Medulla oblongata (tissue), 1 donor: ENCODE measurements at regions not wholly inside any gene's neighbourhood (a gene's known extent, or its start where the extent isn't known, plus 50 kb on each side); places are given as distances from the start of the nearest gene placed in this dataset.

Source experiments
- DNase-seq: peaks from one replicate; pipeline ENCODE4 v3.0.0-alpha.2; 2015; ENCODE audit errors: extremely low spot score

GRCh38 chr1:81097860-81098259 lies 702.9 kb upstream of the ADGRL2 start:
- no peak for DNase-seq

DNA sequence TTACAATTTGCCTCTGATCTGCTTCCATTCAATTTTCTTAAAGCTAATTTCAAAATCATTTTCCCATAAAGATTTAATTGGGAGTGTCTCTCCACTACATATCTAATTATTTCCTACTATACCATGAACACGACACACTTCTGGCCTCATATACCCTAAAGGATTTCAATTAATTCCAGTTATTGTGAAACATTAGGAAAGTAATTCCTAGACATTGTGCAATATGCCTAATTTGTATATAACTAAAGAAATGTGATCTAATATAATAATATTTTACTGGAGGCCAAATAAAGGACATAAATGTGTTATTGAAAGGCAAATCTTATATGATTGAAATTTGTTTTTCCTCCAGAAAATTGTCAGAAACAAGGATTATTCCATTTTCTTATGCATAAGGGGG lies 727.2 kb upstream of the ADGRL2 start:
- no peak for DNase-seq

- no peak for DNase-seq
Measured at GRCh38 chr1:81071969-81072753, 728.6 kb upstream of the ADGRL2 start.

GRCh38 chr1:81071072-81071858 lies 729.5 kb upstream of the ADGRL2 start:
- no peak for DNase-seq

- DNase-seq: no peak
Measured at GRCh38 chr1:81069856-81070255, 730.9 kb upstream of the ADGRL2 start.

- no peak for DNase-seq
Measured at GRCh38 chr1:81068726-81069125, 732.0 kb upstream of the ADGRL2 start.

GRCh38 chr1:81053826-81054225 lies 746.9 kb upstream of the ADGRL2 start:
- DNase-seq: no peak

GRCh38 chr1:81052162-81052561 lies 748.6 kb upstream of the ADGRL2 start:
- DNase-seq: no peak

- no peak for DNase-seq
Measured at GRCh38 chr1:81050390-81050789, 750.3 kb upstream of the ADGRL2 start.

DNA sequence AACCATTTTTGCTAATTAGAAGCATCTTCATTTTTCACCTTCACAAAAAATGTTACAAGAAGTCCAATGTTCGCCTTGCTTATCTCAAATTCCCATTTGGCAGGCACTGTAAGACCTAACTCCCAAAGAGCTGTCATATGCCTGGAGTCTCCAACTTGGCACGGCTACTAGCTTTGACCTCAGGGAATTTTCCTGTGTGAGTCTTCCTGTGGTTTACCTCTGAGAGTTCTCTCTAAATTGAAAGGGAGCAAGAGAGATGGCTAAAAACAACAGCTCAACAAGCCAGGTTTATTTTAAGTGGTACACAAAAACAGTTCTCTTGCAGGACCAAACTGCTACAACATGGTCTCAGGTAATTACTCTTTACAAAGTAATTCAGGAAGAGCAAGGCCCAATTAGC lies 756.0 kb upstream of the ADGRL2 start:
- DNase-seq: no peak

DNA sequence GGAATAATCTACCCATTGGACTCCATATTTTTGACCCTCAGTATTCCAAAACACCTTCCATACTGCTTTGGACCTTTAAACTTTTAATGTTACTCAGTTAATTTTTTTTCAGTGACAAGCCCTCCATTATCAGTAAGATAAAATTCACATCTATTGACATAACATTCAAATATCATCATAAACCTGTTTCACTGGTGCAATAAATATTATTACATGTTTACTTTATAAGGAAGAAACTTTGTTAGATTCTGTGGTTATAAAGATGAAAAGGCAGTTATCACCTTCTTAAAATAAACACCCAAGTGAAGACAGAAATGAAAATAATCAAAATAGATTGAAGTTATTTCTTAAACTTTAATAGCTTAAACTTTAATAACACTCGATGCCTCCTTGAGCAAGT lies 758.5 kb upstream of the ADGRL2 start:
- no peak for DNase-seq

- no peak for DNase-seq
Measured at GRCh38 chr1:81034291-81034690, 766.4 kb upstream of the ADGRL2 start.

DNA sequence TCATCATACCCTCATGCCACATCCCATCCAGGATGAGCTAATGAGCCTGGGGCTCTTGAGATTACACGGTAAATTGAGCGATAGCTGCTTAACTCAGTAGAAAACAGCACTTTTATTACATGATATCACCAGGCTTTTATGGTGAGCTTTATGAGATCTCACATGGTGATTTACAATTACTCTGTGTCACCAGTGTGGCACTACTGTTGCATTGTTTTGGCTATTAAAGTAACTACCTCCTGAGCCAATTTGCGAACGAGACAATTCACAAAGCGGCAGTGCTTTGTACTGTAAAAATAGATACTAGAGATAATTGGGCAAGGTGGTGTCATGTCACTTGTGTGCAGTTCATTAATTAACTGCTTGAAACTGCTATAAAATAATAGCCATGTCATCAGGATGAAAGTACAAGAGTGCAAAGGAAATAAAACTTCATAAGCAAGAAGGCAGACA lies 767.7 kb upstream of the ADGRL2 start:
- DNase-seq: no peak

DNA sequence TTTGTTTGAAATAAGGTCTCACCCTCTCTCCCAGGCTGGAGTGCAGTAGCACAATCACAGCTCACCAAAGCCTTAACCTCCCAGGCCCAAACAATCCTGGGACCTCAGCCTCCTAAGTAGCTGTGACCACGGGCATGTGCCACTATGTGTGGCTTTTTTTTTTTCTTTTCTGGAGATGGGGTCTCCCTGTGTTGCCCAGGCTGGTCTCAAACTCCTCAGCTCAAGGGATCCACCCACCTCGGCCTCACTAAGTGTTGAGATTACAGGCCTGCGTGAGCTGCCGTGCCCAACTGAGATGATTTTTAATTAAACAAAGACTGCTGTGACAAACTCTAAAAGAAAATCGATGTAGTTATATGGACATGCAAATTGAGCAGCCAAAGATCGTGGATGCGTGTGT lies 768.4 kb upstream of the ADGRL2 start:
- no peak for DNase-seq

DNA sequence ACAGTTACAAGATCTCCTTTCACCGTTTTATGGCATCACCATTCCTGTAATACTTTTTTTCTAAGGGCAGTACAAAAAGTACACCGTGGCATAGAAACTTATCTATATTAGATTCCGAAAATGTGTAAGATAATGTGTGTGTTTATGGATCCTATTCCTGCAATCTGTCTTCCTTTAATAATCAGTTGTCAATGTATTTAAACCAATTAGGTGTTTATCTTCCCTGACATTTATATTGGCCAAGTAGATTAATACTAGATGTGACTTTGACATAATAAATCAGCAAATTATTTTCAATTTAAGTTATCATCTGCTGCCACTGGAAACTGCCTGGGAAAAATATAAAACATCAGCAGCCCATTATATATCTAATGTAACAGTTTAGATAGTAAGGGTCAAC lies 770.3 kb upstream of the ADGRL2 start:
- no peak for DNase-seq

GRCh38 chr1:81029266-81029665 lies 771.5 kb upstream of the ADGRL2 start:
- no peak for DNase-seq

DNA sequence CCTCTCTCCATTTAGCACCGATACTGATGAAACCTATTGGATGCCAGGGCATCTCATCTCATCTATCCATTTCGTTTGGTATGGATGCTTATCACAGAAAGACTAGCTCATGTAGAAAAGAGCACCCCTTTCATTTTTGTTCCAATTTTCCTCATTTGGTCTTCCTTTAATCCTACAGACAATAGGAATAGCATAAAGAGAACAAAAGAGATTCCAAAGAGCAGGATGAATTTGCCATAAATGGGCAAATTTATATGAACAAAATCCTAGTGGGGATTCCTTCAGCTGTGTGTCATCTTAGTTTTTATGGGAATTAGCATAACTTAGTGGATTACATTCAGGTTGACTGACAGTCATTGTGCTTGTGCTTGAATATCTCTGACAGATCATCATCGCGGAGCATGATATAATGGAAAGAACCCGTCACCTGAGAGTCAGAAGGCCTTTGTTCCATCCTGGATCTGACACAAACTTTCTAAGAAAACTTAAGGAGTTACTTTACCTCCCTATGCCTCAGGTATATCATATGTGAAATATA lies 777.5 kb upstream of the ADGRL2 start:
- DNase-seq: no peak

DNA sequence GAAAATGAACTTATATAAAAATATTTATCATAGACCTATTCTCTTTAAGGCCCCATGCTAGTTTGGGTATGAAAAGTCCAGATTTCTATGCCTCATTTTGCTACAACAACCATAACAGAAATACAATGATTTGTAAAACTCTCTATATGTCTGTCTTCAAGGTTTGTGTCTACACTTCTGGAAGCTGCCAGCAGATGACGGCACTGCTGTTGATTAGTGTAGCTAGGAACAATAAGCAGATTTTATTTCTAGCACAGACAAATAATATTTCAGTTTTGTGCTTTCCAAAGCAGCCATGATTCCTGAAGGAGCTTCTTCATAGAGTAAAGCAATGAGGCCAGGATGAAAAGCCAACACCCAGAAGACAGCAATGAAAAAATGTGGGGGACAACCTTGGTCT lies 779.6 kb upstream of the ADGRL2 start:
- DNase-seq: no peak

DNA sequence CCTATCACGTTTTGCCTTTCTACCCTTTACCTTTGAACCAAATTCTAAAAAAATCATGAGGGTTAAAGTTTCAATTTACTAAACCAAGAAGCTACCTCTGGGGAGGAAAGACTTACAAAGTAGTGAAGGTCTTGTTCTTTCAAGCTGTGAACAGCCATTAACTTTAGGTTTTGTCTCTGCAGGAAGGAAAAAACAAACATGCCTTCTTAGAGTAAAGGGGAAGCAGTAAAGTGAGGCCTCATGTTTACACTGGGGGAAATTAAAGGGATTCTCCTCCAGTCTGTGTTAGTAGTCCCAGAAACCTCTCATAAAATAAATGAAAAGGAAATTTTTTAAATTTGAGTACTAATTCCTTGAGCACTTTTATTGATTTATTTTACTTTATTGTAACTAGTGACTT lies 780.2 kb upstream of the ADGRL2 start:
- DNase-seq: no peak

GRCh38 chr1:81010126-81010525 lies 790.6 kb upstream of the ADGRL2 start:
- DNase-seq: no peak

DNA sequence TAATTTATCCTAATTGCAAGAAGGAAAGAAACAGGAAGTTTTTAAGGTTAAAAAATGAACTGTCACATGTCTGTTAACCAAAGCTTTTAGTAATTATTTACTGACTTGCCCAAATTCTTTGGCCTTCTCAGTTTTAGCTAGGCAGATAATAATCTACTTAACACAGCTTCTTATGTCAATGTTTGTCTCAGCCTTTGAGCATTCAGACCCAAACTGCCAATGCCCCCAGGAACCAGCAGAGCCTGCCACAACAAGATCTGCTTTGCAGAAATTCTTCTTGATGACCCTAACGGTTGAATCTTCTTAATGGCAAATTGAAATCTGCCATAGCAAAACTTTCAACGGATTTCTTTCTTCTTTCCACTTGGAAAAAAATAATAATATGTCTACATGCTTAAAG lies 792.4 kb upstream of the ADGRL2 start:
- DNase-seq: no peak

GRCh38 chr1:81007024-81007423 lies 793.7 kb upstream of the ADGRL2 start:
- no peak for DNase-seq

- DNase-seq: no peak
Measured at GRCh38 chr1:81006502-81006901, 794.2 kb upstream of the ADGRL2 start.
